ENCODE measurements at regions not wholly inside any gene's neighbourhood (a gene's known extent, or its start where the extent isn't known, plus 50 kb on each side); places are given as distances from the start of the nearest gene placed in this dataset.
"Not testable (repeated sequence)": the region's sequence is repeated elsewhere in the genome, so short reads cannot be mapped to it uniquely, and the experiment has no call there.

DNA sequence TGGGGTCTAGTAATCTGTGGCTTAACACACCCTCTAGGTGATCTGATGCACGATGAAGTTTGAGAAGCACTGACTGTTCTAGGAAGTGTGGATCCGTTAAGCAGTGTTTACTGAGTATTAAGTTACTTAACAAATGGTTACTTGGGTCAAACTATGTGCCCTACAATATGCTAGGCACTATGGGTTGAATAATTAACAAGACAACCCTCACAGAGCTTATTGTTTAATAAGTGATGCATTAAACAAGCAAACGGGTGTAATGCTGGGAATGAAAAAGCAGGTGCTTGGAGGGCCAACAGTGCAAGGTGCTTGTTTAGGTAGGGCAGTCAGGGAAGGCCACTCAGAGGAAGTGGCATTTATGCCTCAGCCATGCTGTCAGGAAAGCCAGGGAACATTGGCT, 378.0 kb upstream of the PODXL start:
- no peak for DNase-seq

- no peak for DNase-seq
Measured at GRCh38 chr7:131933751-131934289, 377.4 kb upstream of the PODXL start.

GRCh38 chr7:131933219-131933618, 376.8 kb upstream of the PODXL start:
- not testable (repeated sequence) for DNase-seq

DNA sequence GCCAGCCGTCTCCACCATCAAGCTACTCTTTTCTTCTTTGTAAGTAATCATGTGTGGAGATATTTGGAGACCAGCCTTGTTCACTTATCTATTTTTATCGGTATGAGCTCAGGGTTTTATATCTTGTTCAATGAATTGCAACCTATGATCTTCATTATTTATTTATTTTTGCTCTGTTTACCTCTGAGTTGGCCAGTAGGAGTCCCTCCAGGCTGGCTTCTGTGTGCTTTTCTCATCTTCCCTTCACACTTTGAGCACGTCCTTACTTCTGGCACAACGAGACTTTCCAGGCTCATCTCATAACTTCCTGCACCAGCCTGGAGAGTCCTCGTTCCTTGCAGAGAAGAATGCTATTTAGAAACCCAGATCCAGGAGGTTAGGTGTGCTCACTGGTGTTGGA, 375.8 kb upstream of the PODXL start:
- DNase-seq: no peak

DNA sequence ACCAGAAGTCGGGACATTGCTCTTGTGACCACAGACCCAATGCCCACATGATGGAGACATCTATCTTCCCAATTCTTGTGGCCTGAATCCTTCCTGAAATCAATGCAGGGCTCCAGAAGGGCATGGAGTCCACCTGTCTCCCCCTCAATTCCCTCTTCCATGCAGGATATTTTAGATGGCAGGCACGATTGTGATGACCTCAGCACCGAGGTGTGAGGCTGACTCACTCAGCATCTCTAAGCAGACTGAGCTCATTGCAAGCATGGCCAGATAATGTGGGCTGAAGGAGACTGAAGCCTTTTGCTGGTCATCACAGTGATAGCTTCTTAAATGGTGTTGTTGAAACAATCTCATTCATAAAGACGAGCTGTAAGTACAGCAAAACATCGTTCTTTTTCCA, 374.9 kb upstream of the PODXL start:
- no peak for DNase-seq

GRCh38 chr7:131929632-131930031, 373.2 kb upstream of the PODXL start:
- DNase-seq: no peak

- no peak for DNase-seq
Measured at GRCh38 chr7:131927770-131928423, 371.5 kb upstream of the PODXL start.

DNA sequence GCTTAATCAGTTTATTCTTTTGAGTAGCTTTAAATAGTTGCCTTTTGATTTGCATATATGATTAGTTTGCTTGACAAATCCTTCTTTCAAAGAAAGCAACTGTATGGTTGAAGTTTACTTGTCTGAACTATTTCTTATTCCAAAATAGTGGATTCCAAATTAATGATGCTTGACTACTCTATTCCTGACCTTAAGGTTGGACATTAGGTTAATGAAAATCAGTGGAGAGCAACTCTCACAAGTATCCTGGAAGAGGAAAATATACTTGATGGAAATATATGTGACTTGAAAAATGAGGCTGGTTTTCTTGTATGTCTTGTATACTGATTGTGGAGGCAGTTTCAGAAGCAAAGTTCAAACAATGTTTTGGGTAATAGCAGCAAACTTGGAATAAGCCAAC, 369.2 kb upstream of the PODXL start:
- no peak for DNase-seq

- no peak for DNase-seq
Measured at GRCh38 chr7:131924857-131925256, 368.4 kb upstream of the PODXL start.

GRCh38 chr7:131922948-131923347, 366.5 kb upstream of the PODXL start:
- DNase-seq: not testable (repeated sequence)

DNA sequence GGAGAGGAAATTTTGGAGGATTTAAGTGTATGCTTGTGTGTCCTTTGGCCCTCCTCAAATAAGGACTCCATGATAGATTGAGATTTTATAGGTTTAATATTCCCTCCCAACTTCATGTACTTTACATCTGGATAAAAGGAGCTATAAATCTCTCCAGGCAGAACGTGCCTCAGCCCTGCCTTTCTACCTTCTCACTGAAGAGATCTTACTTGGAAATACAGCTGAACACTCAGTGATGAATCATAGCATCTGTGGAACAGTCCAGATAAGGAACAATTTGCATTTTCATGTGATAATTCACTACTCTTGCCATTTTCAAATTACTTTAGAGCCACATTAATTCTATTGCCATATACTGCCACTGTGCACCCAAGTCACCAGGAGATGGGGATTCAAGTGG, 364.6 kb upstream of the PODXL start:
- DNase-seq: no peak

DNA sequence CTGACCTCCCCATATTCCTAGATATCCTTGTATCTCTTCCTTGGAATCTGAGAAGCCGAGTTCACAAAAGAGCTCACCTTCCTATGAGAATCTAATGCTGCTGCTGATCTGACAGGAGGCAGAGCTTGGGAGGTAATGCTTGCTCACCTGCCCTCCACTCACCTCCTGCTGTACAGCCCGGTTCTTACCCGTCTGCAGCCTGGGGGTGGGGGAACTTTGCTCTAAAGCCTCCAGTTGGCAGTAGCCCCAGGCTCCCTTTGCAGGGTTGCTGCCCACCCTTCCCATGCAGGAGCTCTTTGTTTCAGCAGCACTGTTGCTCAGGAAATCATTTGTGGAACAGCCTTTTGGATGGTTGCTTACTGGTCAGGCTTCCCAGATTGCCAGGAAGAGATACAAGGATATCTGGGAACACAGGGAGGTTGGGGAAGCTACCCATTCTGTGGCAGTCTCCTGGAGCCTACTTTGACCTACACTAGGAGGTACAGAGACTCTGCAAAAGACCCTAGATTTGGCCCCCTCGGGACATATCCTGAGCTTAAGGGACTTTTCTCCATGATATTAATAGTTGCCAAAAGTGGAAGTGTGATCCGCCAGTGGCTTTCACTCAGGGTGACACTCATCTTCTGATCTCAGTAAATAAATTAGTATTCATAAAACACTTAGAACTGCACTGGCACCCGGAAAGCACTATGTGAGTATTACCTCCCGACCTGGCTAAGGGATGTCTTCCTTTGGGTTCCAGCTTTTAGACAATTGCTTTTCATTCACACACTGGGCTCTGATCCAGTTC, 363.7 kb upstream of the PODXL start:
- DNase-seq: no peak

GRCh38 chr7:131911112-131911511, 354.7 kb upstream of the PODXL start:
- DNase-seq: no peak

- no peak for DNase-seq
Measured at GRCh38 chr7:131909151-131909768, 352.8 kb upstream of the PODXL start.

GRCh38 chr7:131908714-131909113, 352.3 kb upstream of the PODXL start:
- DNase-seq: no peak

- DNase-seq: no peak
Measured at GRCh38 chr7:131905471-131905973, 349.1 kb upstream of the PODXL start.

DNA sequence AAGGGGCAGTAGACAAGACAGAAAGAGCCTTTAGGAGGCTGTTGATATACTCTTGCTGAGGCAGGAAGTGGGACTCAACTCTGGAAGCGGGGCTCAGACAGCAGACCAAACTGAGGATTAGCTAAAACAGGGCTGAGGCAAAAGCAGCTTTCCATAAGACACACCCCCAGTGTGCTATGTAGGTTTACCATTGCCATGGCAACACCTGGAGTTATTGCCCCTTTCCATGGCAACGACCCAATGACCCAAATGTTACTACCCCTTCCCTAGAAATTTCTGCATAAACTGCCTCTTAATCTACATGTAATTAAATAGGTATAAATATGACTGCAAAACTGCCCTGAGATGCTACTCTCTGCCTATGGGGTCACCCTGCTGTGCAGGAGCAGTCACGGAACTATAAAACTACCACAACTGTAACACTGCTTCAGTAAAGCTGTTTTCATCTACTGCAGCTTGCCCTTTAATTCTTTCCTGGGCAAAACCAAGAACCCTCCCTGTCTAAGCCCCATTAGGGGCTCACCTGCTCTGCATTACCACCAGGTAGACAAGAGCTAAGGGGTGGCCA, 348.4 kb upstream of the PODXL start:
- no peak for DNase-seq

DNA sequence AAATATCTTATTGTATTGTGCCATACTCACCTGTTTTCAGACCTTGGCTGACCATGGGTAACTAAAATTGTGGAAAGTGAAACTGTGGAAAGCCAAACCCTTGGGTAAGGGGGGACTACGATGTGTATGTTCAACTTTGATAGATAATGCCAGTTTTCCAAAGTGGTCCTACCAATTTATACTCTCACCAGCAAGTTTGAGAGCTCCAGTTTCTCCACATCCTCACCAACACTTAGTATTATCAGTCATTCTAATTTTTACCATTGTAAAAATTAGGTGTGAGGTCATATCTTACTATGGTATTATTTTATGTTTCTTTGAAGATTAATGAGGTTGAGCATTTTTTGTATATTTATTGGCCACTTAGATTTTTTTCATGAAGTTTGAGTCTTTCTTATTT, 346.9 kb upstream of the PODXL start:
- DNase-seq: no peak

GRCh38 chr7:131900785-131901287, 344.4 kb upstream of the PODXL start:
- no peak for DNase-seq

DNA sequence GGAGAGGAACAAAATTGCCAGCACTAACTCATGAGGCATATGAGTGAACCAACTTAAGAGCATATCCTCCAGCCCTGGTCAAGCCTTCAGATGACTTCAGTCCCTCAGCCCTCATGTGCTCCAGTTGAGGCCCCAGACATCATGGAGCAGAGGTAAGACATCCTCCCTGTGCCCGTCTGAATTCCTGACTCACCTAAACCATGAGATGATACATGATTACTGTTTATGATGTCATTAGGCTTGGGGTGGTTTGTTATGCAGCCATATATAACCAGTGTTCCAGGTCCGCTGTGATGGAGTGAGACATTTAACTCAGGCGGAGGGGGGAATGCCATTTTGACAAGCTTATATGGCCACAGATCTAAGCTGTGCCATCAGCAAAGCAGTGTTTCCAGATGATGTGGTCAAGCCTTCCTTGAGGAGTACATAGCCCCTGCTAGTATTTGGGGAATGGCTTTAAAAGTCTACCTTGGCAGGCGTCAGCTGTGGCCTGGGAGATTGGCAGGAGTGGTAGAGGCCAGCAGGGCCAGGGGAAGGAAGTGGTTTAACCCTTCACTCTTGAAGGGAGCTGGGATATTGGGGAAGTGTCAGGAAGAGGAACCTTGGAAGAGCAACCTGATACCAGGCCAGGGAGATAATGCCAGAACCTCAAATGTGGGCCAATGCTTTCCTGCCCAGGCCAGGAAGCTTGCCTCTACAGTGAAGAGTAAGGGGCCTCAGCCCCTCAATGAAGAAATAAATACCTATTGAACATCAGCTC, 343.0 kb upstream of the PODXL start:
- no peak for DNase-seq

- no peak for DNase-seq
Measured at GRCh38 chr7:131898418-131898817, 342.0 kb upstream of the PODXL start.

GRCh38 chr7:131897790-131898165, 341.4 kb upstream of the PODXL start:
- DNase-seq: no peak

All from hindlimb muscle (tissue), 1 donor.